Smooth muscle cell (in vitro differentiated cells): ENCODE measurements at regions not wholly inside any gene's neighbourhood (a gene's known extent, or its start where the extent isn't known, plus 50 kb on each side); places are given as distances from the start of the nearest gene placed in this dataset.
"Not testable (repeated sequence)": the region's sequence is repeated elsewhere in the genome, so short reads cannot be mapped to it uniquely, and the experiment has no call there.

ENCODE experiments used
- DNase-seq: peaks from one replicate; lab custom pipeline; 2025; ENCODE audit not compliant: unreplicated experiment; lab: John Stamatoyannopoulos, UW
- H2AFZ ChIP-seq: fragments of 200-600 bp; sonication (generic); 2 replicates; pipeline ENCODE4 v1.6.0; 2016; ENCODE audit warnings: antibody characterized with exemption, low read depth, mild to moderate bottlenecking
- H3F3A ChIP-seq: fragments of 200-600 bp; sonication (generic); 2 replicates; pipeline ENCODE4 v1.6.0; 2017; ENCODE audit warnings: antibody characterized with exemption, low read depth
- H3K27ac ChIP-seq: fragments of 200-600 bp; sonication (generic); 2 replicates; pipeline ENCODE4 v1.5.1; 2016; ENCODE audit warnings: low read depth, mild to moderate bottlenecking
- H3K27me3 ChIP-seq: fragments of 200-600 bp; sonication (generic); 2 replicates; pipeline ENCODE4 v1.6.1; 2016; ENCODE audit warnings: low read depth, mild to moderate bottlenecking
- H3K36me3 ChIP-seq: fragments of 200-600 bp; sonication (generic); 2 replicates; pipeline ENCODE4 v1.5.1; 2016; ENCODE audit warnings: low read depth
- H3K4me1 ChIP-seq: fragments of 200-600 bp; sonication (generic); 2 replicates; pipeline ENCODE4 v1.5.1; 2016; ENCODE audit warnings: low read depth
- H3K4me2 ChIP-seq: fragments of 200-600 bp; sonication (generic); 2 replicates; pipeline ENCODE4 v1.6.0; 2016; ENCODE audit warnings: mild to moderate bottlenecking
- H3K4me3 ChIP-seq: fragments of 200-600 bp; sonication (generic); 2 replicates; pipeline ENCODE4 v1.5.1; 2016; ENCODE audit warnings: mild to moderate bottlenecking
- H3K79me2 ChIP-seq: fragments of 200-600 bp; sonication (generic); 2 replicates; pipeline ENCODE4 v1.6.0; 2016; ENCODE audit warnings: low read depth, mild to moderate bottlenecking
- H3K9ac ChIP-seq: fragments of 200-600 bp; sonication (generic); 2 replicates; pipeline ENCODE4 v1.6.0; 2016; ENCODE audit warnings: low read depth
- H3K9me3 ChIP-seq: fragments of 200-600 bp; sonication (generic); replicated peaks from 2 replicates; pipeline ENCODE4 v1.5.1; 2016; ENCODE audit warnings: low read depth
- H4K20me1 ChIP-seq: fragments of 200-600 bp; sonication (generic); 2 replicates; pipeline ENCODE4 v1.6.0; 2016; ENCODE audit warnings: low read depth
- WGBS: methylation state at CpG from one replicate; pipeline ENCODE4 v1.1.7; 2016; ENCODE audit warnings: low lambda C conversion rate; 5-methylcytosine and 5-hydroxymethylcytosine counted together
- TF ChIP-seq, protein P1 (sequence below): fragments of 200-600 bp; sonication (generic); IDR thresholded peaks from 2 replicates; pipeline ENCODE4 v1.5.1; 2017; ENCODE audit warnings: borderline replicate concordance, mild to moderate bottlenecking, antibody characterized with exemption; ENCODE audit not compliant: insufficient read depth, poor library complexity, severe bottlenecking

DNA sequence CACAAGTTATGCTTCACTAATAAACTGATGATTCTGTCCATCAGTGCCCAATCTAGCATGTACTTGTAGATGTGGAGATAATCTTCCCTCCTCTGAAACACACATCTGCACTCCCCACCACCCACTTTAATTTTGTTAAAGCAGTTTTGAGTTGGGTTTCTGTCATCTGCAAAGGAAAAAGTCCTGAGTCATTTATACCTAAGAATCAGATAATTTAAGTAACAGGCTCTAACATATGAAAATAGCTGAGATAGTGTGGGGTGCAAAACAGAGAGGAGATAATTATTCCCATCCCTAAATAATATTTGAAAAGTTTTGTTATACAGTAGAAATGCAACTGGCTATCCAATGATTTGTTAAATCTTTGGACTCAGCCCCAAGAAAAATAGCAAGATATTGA, 67.7 kb upstream of the ALOX12 start:
- TF ChIP-seq, protein P1, sequence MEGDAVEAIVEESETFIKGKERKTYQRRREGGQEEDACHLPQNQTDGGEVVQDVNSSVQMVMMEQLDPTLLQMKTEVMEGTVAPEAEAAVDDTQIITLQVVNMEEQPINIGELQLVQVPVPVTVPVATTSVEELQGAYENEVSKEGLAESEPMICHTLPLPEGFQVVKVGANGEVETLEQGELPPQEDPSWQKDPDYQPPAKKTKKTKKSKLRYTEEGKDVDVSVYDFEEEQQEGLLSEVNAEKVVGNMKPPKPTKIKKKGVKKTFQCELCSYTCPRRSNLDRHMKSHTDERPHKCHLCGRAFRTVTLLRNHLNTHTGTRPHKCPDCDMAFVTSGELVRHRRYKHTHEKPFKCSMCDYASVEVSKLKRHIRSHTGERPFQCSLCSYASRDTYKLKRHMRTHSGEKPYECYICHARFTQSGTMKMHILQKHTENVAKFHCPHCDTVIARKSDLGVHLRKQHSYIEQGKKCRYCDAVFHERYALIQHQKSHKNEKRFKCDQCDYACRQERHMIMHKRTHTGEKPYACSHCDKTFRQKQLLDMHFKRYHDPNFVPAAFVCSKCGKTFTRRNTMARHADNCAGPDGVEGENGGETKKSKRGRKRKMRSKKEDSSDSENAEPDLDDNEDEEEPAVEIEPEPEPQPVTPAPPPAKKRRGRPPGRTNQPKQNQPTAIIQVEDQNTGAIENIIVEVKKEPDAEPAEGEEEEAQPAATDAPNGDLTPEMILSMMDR: no peak
- Histone ChIP-seq H3K4me2 (no peak overlapping the region), H3K36me3 (no peaks in the 10 kb centered on the region)

DNA sequence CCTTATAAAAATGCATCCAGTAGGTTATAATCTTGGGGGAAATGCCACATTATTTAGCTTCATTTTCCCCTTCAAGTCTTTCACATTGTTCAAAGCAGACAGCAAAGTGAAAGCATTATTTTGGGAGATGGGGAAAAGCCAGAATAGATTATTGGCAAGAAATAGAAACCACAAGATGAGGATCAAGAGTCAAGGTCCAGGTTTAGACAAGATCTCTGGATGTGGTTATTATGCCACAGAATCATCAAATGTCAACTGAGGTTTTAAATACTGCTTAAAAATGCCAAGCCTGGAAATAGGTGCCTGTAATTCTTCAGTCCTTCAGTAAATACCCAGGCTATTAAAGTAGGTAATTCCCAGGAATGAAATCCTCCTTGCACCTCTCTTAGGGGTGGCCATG, 65.1 kb upstream of the ALOX12 start:
- H3K27ac ChIP-seq: no peak overlapping the region
- H3K4me2 ChIP-seq: no peak overlapping the region
- no peak overlapping the region for H3K9ac ChIP-seq
- no peak for DNase-seq
- H3K27me3 ChIP-seq: no peaks in the 10 kb centered on the region
- H3K36me3 ChIP-seq: no peaks in the 10 kb centered on the region
- peaks cover 8% of the 10 kb centered on the region for H3K4me1 ChIP-seq
- no peaks in the 10 kb centered on the region for H3F3A ChIP-seq
- no peaks in the 10 kb centered on the region for H3K79me2 ChIP-seq
- no peak overlapping the region for H3K4me3 ChIP-seq
- H2AFZ ChIP-seq: no peak overlapping the region
- no peaks in the 10 kb centered on the region for H3K9me3 ChIP-seq
- no peaks in the 10 kb centered on the region for H4K20me1 ChIP-seq
- TF ChIP-seq, protein P1: no peak

More for the DNA sequence above, 67.7 kb upstream of the ALOX12 start:
- Histone ChIP-seq H3K9me3 (no peaks in the 10 kb centered on the region), H3K4me1 (peaks cover 8% of the 10 kb centered on the region), H3K27ac (no peak overlapping the region), H3K9ac (no peak overlapping the region), H3K79me2 (no peaks in the 10 kb centered on the region), H3K4me3 (no peak overlapping the region), H3K27me3 (no peaks in the 10 kb centered on the region), H4K20me1 (no peaks in the 10 kb centered on the region), H3F3A (no peaks in the 10 kb centered on the region), H2AFZ (no peak overlapping the region)
- DNase-seq: no peak

DNA sequence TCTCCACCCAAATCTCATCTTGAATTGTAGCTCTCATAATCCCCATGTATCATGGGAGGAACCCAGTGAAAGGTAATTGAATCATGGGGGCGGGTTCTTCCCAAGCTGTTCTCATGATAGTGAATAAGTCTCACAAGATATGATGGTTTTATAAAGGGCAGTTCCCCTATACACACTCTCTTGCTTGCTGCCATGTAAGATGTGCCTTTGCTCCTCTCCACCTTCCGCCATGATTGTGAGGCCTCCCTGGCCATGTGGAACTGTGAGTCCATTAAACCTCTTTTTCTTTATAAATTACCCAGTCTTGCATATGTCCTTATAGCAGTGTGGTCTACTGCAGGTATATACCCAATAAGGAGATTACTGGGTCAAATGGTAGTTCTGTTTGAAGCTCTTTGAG, 61.3 kb upstream of the ALOX12 start:
- not testable (repeated sequence) for H3K27ac ChIP-seq, H3K27me3 ChIP-seq, H4K20me1 ChIP-seq, H3K79me2 ChIP-seq, H3F3A ChIP-seq, H3K4me2 ChIP-seq, H3K9me3 ChIP-seq, H2AFZ ChIP-seq, H3K4me1 ChIP-seq, H3K4me3 ChIP-seq, DNase-seq, H3K9ac ChIP-seq, H3K36me3 ChIP-seq
- WGBS: 50% methylated on average over 2 of the region's 2 CpGs

DNA sequence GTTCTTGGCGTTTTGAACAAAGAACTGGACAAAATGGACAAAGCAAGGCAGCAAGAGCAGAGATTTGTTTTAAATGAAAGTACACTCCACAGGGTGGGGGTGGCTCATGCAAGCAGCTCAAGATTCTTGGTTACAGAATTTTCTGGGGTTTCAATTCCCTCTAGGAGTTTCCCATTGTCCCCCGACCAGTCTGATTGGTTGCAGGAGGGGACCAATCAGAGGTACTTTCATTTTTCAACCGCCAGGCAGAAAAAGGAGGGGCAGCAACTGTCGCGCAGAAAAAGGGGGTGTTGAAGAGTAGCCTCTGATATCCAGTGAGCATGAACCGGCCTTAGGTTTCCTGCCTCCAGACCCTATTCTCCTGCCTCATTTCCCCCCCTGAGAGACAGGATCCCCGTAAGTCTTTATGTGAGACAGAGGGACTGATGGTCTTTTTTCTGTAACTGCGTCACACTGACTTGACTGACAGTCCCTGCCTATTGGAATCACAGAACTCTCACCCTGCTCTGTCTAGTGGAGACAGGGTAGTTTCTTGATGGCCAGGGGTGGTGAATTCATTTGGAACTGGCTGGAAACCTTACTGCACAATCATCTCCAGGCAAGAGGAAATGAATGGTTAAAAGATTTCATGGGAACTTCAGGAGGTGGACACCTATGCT, 59.4 kb upstream of the ALOX12 start:
- Histone ChIP-seq H2AFZ (no peak overlapping the region), H3K79me2 (no peaks in the 10 kb centered on the region), H3F3A (no peaks in the 10 kb centered on the region), H3K9me3 (no peaks in the 10 kb centered on the region), H3K27me3 (no peaks in the 10 kb centered on the region), H3K36me3 (no peaks in the 10 kb centered on the region), H3K4me1 (no peaks in the 10 kb centered on the region), H3K9ac (no peak overlapping the region), H3K4me2 (no peak overlapping the region), H4K20me1 (no peaks in the 10 kb centered on the region), H3K27ac (no peak overlapping the region), H3K4me3 (no peak overlapping the region)
- TF ChIP-seq, protein P1: no peak
- no peak for DNase-seq
- 81% methylated on average over 8 of the region's 8 CpGs for WGBS
